HG03045 (cell line): ENCODE measurements at regions not wholly inside any gene's neighbourhood (a gene's known extent, or its start where the extent isn't known, plus 50 kb on each side); places are given as distances from the start of the nearest gene placed in this dataset.

Experiments used
- ATAC-seq: cut with Tn5 transposase; IDR thresholded peaks from one replicate; pipeline ENCODE4 v1.9.1; 2021; ENCODE audit warnings: mild to moderate bottlenecking, moderate library complexity; ENCODE audit not compliant: unreplicated experiment

GRCh38 chr4:32429151-32429550 is 1709.0 kb downstream of the PCDH7 start:
- no peak for ATAC-seq

- ATAC-seq = no peak
Measured at GRCh38 chr4:32435308-32435707, 1715.1 kb downstream of the PCDH7 start.

- no peak for ATAC-seq
Measured at GRCh38 chr4:32436816-32437215, 1716.6 kb downstream of the PCDH7 start.

GRCh38 chr4:32440391-32440790 is 1720.2 kb downstream of the PCDH7 start:
- ATAC-seq = no peak

- ATAC-seq = no peak
Measured at GRCh38 chr4:32454482-32454881, 1734.3 kb downstream of the PCDH7 start.

- ATAC-seq = no peak
Measured at GRCh38 chr4:32455231-32455630, 1735.1 kb downstream of the PCDH7 start.

GRCh38 chr4:32460972-32461371 is 1740.8 kb downstream of the PCDH7 start:
- no peak for ATAC-seq

GRCh38 chr4:32462944-32463343 is 1742.8 kb downstream of the PCDH7 start:
- ATAC-seq = no peak

GRCh38 chr4:32470087-32470585 is 1750.0 kb downstream of the PCDH7 start:
- no peak for ATAC-seq

- no peak for ATAC-seq
Measured at GRCh38 chr4:32472918-32473317, 1752.7 kb downstream of the PCDH7 start.

GRCh38 chr4:32475710-32476109 is 1755.5 kb downstream of the PCDH7 start:
- no peak for ATAC-seq

- ATAC-seq = no peak
Measured at GRCh38 chr4:32477518-32477917, 1757.3 kb downstream of the PCDH7 start.

GRCh38 chr4:32485956-32486355 is 1765.8 kb downstream of the PCDH7 start:
- no peak for ATAC-seq

- ATAC-seq = no peak
Measured at GRCh38 chr4:32488690-32489089, 1768.5 kb downstream of the PCDH7 start.

- ATAC-seq = no peak
Measured at GRCh38 chr4:32499171-32499570, 1779.0 kb downstream of the PCDH7 start.

GRCh38 chr4:32503241-32503640 is 1783.1 kb downstream of the PCDH7 start:
- no peak for ATAC-seq

- ATAC-seq = no peak
Measured at GRCh38 chr4:32506067-32506466, 1785.9 kb downstream of the PCDH7 start.

GRCh38 chr4:32519060-32519459 is 1798.9 kb downstream of the PCDH7 start:
- ATAC-seq = no peak

- no peak for ATAC-seq
Measured at GRCh38 chr4:32525420-32525819, 1805.3 kb downstream of the PCDH7 start.

GRCh38 chr4:32544846-32545245 is 1824.7 kb downstream of the PCDH7 start:
- ATAC-seq = no peak

GRCh38 chr4:32551943-32552342 is 1831.8 kb downstream of the PCDH7 start:
- no peak for ATAC-seq

- ATAC-seq = no peak
Measured at GRCh38 chr4:32560306-32560705, 1840.1 kb downstream of the PCDH7 start.

- ATAC-seq = no peak
Measured at GRCh38 chr4:32562010-32562409, 1841.8 kb downstream of the PCDH7 start.

- ATAC-seq = no peak
Measured at GRCh38 chr4:32564626-32565025, 1844.5 kb downstream of the PCDH7 start.
